GM18858 (cell line): ENCODE measurements at regions not wholly inside any gene's neighbourhood (a gene's known extent, or its start where the extent isn't known, plus 50 kb on each side); places are given as distances from the start of the nearest gene placed in this dataset.
"Not testable (repeated sequence)": the region's sequence is repeated elsewhere in the genome, so short reads cannot be mapped to it uniquely, and the experiment has no call there.

Experiments used
- ATAC-seq: cut with Tn5 transposase; IDR thresholded peaks from one replicate; pipeline ENCODE4 v1.9.1; 2021; ENCODE audit not compliant: unreplicated experiment

- no peak for ATAC-seq
These were observed 1342.0 kb upstream of the NUDT12 start for GRCh38 chr5:104904561-104904960.

DNA sequence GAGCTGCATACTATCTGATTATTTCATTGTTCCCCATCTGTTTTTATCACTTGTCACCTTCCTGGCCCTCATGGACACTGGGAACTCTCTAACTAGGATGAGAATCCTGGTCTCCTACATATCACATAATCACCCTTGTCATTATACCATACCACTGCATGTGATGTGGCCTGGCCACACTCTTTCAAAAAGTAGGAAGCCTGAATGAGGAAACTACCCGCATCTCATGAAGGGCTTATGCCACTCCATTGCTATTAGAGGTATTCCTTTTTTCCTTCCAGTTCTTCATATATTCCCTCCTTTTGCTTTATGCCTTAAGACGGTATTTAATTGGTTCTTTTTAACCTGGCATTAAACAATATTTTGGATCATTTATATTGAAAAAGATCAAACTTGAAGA is 1341.4 kb upstream of the NUDT12 start:
- no peak for ATAC-seq

- ATAC-seq: no peak
These were observed 1329.0 kb upstream of the NUDT12 start for GRCh38 chr5:104891596-104891995.

- ATAC-seq: no peak
These were observed 1328.2 kb upstream of the NUDT12 start for GRCh38 chr5:104890767-104891166.

DNA sequence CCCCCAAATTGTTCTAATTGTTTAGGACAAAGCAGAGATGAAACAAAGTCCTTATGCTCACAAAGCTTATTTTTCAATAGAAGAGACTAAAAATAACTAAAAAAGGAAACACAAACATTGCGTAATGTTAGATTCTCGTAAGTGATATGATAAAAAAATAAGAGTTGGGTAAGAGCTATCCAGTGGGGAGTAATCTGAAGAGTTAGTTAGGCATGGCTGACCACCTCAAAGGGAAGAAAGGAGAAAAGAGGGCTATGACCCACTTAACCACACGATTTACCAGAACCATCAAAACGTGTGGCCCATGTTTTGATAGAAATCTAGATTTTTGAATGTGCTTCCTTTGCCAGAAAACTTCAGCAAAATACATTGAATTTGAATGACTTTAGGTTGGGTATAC is 1296.8 kb upstream of the NUDT12 start:
- ATAC-seq: no peak

GRCh38 chr5:104852099-104852498 is 1289.5 kb upstream of the NUDT12 start:
- ATAC-seq: not testable (repeated sequence)

DNA sequence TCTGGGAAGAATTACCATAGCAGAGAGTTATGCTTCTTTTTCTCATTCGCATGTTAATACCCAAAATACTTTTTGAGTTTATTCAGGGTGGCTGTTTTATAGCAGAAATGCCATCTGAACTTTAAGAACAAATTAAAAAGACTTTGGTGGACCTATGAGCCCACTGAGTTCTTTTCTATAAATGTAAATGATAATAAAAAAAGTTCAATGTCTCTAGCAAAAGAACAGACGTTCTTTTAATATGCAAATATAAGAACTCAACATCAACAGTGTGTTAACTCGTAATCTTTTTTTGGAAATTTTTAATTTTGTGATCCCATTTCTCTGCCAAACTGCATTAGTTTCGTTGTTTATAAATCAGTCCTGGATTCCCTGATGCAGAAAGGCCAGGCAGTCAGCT is 1283.0 kb upstream of the NUDT12 start:
- no peak for ATAC-seq

GRCh38 chr5:104843822-104844221 is 1281.2 kb upstream of the NUDT12 start:
- no peak for ATAC-seq

GRCh38 chr5:104840284-104840683 is 1277.7 kb upstream of the NUDT12 start:
- no peak for ATAC-seq

- ATAC-seq: not testable (repeated sequence)
These were observed 1268.9 kb upstream of the NUDT12 start for GRCh38 chr5:104831515-104831914.

DNA sequence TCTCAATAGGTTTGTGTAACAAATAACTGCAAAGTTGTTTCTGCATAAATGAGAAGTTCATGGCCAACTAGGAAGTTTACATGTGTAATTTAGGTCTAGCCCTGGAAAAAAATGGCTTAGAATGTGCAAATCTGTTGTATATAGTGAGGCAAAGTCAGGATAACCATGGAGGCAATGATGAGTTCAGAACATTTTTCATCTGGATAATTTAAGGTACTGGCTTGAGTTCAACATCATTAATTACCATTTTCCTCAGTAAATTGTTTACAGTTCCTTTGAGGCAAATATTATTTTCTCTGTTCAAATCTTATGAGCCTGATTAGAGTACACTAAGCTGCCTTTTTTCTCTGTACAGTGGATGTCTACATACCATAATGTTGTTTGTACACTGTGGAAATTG is 1259.0 kb upstream of the NUDT12 start:
- no peak for ATAC-seq

DNA sequence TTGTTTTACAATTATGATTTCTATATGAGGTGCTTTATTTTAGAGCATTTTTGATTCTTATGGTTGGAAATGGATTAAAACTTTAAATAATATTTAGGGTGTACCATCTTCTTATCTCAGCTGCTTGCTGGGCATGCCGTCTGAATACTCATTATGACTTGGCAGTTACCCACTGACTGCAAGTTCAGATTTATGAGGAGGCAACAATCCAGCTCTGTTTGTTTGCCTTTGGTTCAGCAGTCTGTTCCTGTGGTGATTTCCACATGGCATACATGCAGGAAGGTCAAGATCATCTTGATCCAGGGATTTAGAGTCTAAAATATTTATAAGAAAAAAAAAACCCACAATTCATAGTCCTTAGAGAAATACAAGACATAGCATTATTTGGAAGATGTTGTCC is 1254.5 kb upstream of the NUDT12 start:
- ATAC-seq: no peak

GRCh38 chr5:104815212-104815611 is 1252.6 kb upstream of the NUDT12 start:
- ATAC-seq: no peak

- ATAC-seq: no peak
These were observed 1238.0 kb upstream of the NUDT12 start for GRCh38 chr5:104800440-104801048.

- ATAC-seq: no peak
These were observed 1231.1 kb upstream of the NUDT12 start for GRCh38 chr5:104793755-104794080.

GRCh38 chr5:104793031-104793754 is 1230.6 kb upstream of the NUDT12 start:
- no peak for ATAC-seq

DNA sequence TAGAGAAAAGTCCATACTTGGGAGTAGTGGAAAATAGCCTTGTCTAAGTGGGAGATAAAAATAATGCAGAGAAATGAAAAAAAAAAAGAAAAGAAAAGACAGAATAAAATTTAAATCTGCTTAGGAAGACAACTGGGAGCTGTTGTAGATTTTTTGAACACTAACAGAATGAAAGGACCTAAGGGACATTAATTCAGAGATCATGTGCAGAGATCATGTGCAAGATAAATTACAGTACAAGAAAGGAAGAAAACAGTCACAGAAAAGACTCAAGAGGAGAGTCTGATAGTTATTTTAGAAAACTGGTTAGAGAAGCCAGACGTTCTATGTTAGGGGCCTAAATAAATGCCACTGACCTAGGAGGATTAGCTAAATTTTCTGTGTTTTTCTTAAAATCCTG is 1226.8 kb upstream of the NUDT12 start:
- no peak for ATAC-seq

- no peak for ATAC-seq
These were observed 1222.5 kb upstream of the NUDT12 start for GRCh38 chr5:104785097-104785496.

GRCh38 chr5:104774372-104774771 is 1211.8 kb upstream of the NUDT12 start:
- ATAC-seq: no peak

DNA sequence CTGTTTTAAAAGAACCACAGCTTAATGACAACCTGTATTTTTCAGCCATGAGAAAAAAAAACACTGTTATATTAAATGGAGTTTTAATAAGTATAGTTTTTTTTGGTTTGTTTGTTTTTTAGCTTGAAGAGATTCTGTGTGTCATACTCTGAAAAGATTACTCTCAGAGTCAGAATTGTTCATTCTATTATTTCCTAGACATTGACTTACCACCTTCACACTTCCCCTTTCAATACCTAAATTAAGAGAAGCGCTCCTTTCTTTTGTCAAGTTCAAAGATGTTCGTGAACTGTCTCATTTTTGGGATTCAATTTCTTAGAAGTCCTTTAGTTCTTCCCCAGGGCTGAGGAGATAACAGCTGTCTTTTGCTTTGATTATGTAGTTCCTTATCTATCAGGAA is 1201.6 kb upstream of the NUDT12 start:
- ATAC-seq: no peak

- no peak for ATAC-seq
These were observed 1200.6 kb upstream of the NUDT12 start for GRCh38 chr5:104763216-104763615.

DNA sequence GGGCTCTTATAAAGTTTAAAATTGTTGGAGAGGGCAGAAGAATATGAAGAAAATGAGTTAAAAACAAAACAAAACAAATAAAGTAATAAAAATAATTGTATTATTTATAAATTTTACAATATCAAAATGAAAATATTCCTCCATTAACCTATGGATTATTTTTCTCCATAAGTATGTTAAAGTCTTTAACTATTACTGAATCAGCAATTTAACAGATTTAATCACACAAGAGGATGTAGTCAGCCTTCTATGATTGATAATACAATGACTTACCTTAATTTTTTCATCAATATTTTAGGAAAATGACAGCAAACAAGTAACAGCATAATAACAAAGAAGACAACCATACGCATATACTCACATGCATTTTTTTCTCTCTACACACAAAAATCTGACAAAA is 1195.3 kb upstream of the NUDT12 start:
- no peak for ATAC-seq

GRCh38 chr5:104755806-104756205 is 1193.2 kb upstream of the NUDT12 start:
- ATAC-seq: no peak
